ENCODE measurements at regions not wholly inside any gene's neighbourhood (a gene's known extent, or its start where the extent isn't known, plus 50 kb on each side); places are given as distances from the start of the nearest gene placed in this dataset.

- TF ChIP-seq FOXP1 (CRISPR knock-in tag; IDR thresholded peaks at IDR 0.05; ENCODE audit: borderline replicate concordance) = no peak
- no peak for TF ChIP-seq NFATC4 (CRISPR knock-in tag; IDR thresholded peaks at IDR 0.05)
- no peak for TF ChIP-seq ETV6 (CRISPR knock-in tag; IDR thresholded peaks at IDR 0.05)
- no peak for TF ChIP-seq NR1H2 (CRISPR knock-in tag; IDR thresholded peaks at IDR 0.05)
- TF ChIP-seq FOXK1 (CRISPR knock-in tag; IDR thresholded peaks at IDR 0.05) = no peak
- TF ChIP-seq AR (CRISPR knock-in tag; IDR thresholded peaks at IDR 0.05) = no peak
- TF ChIP-seq E2F5 (CRISPR knock-in tag; IDR thresholded peaks at IDR 0.05) = no peak
- TF ChIP-seq MXD4 (CRISPR knock-in tag; IDR thresholded peaks at IDR 0.05; ENCODE audit: borderline replicate concordance) = no peak
- TF ChIP-seq ZNF219 (CRISPR knock-in tag; IDR thresholded peaks at IDR 0.05; ENCODE audit: borderline replicate concordance) = no peak
- TF ChIP-seq NR3C1 (CRISPR knock-in tag; conservative IDR thresholded peaks at IDR 0.05; ENCODE audit: low read depth) = no peak
- no peak for TF ChIP-seq ATF2 (CRISPR knock-in tag; IDR thresholded peaks at IDR 0.05; ENCODE audit: borderline replicate concordance, low read depth)
Observed at GRCh38 chr2:129481306-129482219, 497.9 kb upstream of the RAB6C start (continued).

- CTCF ChIA-PET = no interaction called here
- DNase-seq (ENCODE audit: low spot score) = no peak
- no peak overlapping the region for H3K4me3 Mint-ChIP-seq
- H3K27ac Mint-ChIP-seq = no peak overlapping the region
- no peaks in the 10 kb centered on the region for H3K36me3 Mint-ChIP-seq
- POLR2A ChIA-PET = no interaction called here
- no peaks in the 10 kb centered on the region for H3K27me3 Mint-ChIP-seq (ENCODE audit: low read depth)
- H3K4me1 Mint-ChIP-seq = peaks cover 17% of the 10 kb centered on the region
- H3K9me3 Mint-ChIP-seq = peaks cover 8% of the 10 kb centered on the region
- no peak for ATAC-seq
- TF ChIP-seq ELF4 (CRISPR knock-in tag; IDR thresholded peaks at IDR 0.05; ENCODE audit: low read depth) (no peak), RELA (CRISPR knock-in tag; IDR thresholded peaks at IDR 0.05; ENCODE audit: borderline replicate concordance) (no peak), FOXJ3 (CRISPR knock-in tag; IDR thresholded peaks at IDR 0.05; ENCODE audit: borderline replicate concordance) (no peak), ATF6 (CRISPR knock-in tag; IDR thresholded peaks at IDR 0.05) (no peak), ZNF121 (CRISPR knock-in tag; IDR thresholded peaks at IDR 0.05) (no peak), ZNF671 (CRISPR knock-in tag; IDR thresholded peaks at IDR 0.05) (no peak), ATF3 (CRISPR knock-in tag; conservative IDR thresholded peaks at IDR 0.05) (no peak), PRDM15 (CRISPR knock-in tag; IDR thresholded peaks at IDR 0.05) (no peak), AFF4 (CRISPR knock-in tag; IDR thresholded peaks at IDR 0.05; ENCODE audit: borderline replicate concordance) (no peak), MYBL2 (CRISPR knock-in tag; IDR thresholded peaks at IDR 0.05) (no peak)
Observed at GRCh38 chr2:129482626-129483025, 496.8 kb upstream of the RAB6C start.
